Endothelial cell of umbilical vein (primary cell): ENCODE measurements at regions not wholly inside any gene's neighbourhood (a gene's known extent, or its start where the extent isn't known, plus 50 kb on each side); places are given as distances from the start of the nearest gene placed in this dataset.

Experiments
- BruUV-seq: library from RNA; stranded (reverse); fragments of 400-500 nt; replicated peaks from 2 replicates; lab custom pipeline; 2021; lab: Mats Ljungman, UMichigan
- CTCF ChIA-PET: fragments of 300-600, 350-600 bp; sonication (Branson Sonifier 250); formaldehyde crosslinking; loops from one replicate; lab custom pipeline; 2021; ENCODE audit warnings: antibody characterized with exemption, inconsistent platforms; lab: Charles Lee
- POLR2A ChIA-PET: fragments of 300-600, 350-600 bp; sonication (Branson Sonifier 250); formaldehyde crosslinking; loops from one replicate; lab custom pipeline; 2021; ENCODE audit warnings: antibody characterized with exemption, inconsistent platforms; lab: Charles Lee
- DNase-seq: peaks from one replicate; pipeline ENCODE4 v3.0.0-alpha.2; 2011; ENCODE audit warnings: low read depth, low spot score
- FAIRE-seq: peaks from 2 replicates; lab custom pipeline; 2011; peaks lifted over from hg19 to GRCh38; lab: Jason Lieb, UNC
- H2AFZ ChIP-seq: 2 replicates; pipeline ENCODE4 v1.6.0; 2012; ENCODE audit warnings: low read depth, low read length, control low read depth, inconsistent platforms
- H3K27ac ChIP-seq: 2 replicates; pipeline ENCODE4 v1.5.1; 2011; ENCODE audit warnings: low read depth, mild to moderate bottlenecking, control low read depth, low read length, moderate library complexity; ENCODE audit not compliant: insufficient read depth
- H3K27me3 ChIP-seq, 2 experiments: 2 replicates each; pipeline versions ENCODE4 v1.6.0 to v1.6.1; 2011; ENCODE audit warnings: low read length in 2 of 2, mixed read lengths in 1 of 2; ENCODE audit not compliant: control insufficient read depth in 2 of 2, insufficient read depth in 2 of 2
- H3K36me3 ChIP-seq, 2 experiments: 2 replicates in 1 of 2; 3 replicates in 1 of 2; pipeline ENCODE4 v1.5.1; 2011; ENCODE audit warnings: low read length in 2 of 2, mild to moderate bottlenecking in 1 of 2, moderate library complexity in 1 of 2; ENCODE audit not compliant: control insufficient read depth in 2 of 2, insufficient read depth in 2 of 2; ENCODE audit errors: extremely low read depth in 1 of 2
- H3K4me1 ChIP-seq: 3 replicates; pipeline ENCODE4 v1.5.1; 2011; ENCODE audit warnings: mild to moderate bottlenecking, low read length; ENCODE audit not compliant: control insufficient read depth, insufficient read depth; ENCODE audit errors: extremely low read depth
- H3K4me2 ChIP-seq: 2 replicates; pipeline ENCODE4 v1.6.1; 2011; ENCODE audit warnings: low read length, control low read depth, mixed read lengths; ENCODE audit not compliant: insufficient read depth
- H3K4me3 ChIP-seq, 3 experiments: fragments of 200-600 bp in 1 of 3; sonication (generic), shearing (Covaris generic) in 1 of 3; replicated peaks in 1 of 3; 2 replicates each; pipeline ENCODE4 v1.5.1; 2011 to 2016; ENCODE audit warnings: control low read depth in 3 of 3, low read length in 3 of 3, mild to moderate bottlenecking in 2 of 3, inconsistent platforms in 1 of 3, low read depth in 1 of 3, moderate library complexity in 1 of 3; ENCODE audit not compliant: insufficient read depth in 1 of 3
- H3K79me2 ChIP-seq: 2 replicates; pipeline ENCODE4 v1.6.0; 2012; ENCODE audit warnings: low read length, inconsistent platforms; ENCODE audit not compliant: control insufficient read depth, insufficient read depth
- H3K9ac ChIP-seq: replicated peaks from 2 replicates; pipeline ENCODE3; 2011; ENCODE audit warnings: low read length, control low read depth; ENCODE audit not compliant: insufficient read depth; ENCODE audit errors: extremely low read depth
- H3K9me1 ChIP-seq: replicated peaks from 3 replicates; pipeline ENCODE4 v1.6.0; 2011; ENCODE audit warnings: mild to moderate bottlenecking, low read length; ENCODE audit not compliant: control insufficient read depth, insufficient read depth; ENCODE audit errors: extremely low read depth
- H3K9me3 ChIP-seq: replicated peaks from 2 replicates; pipeline ENCODE4 v1.5.1; 2012; ENCODE audit warnings: low read length, inconsistent platforms; ENCODE audit not compliant: control insufficient read depth, insufficient read depth
- H4K20me1 ChIP-seq: replicated peaks from 2 replicates; pipeline ENCODE3; 2011; ENCODE audit warnings: mild to moderate bottlenecking, low read length; ENCODE audit not compliant: control insufficient read depth, insufficient read depth; ENCODE audit errors: extremely low read depth
- CTCF ChIP-seq, 2 donors: IDR thresholded peaks; 1 replicate in 1 of 2; 2 replicates in 1 of 2; pipeline ENCODE4 v1.5.1; 2011; ENCODE audit warnings: low read length in 2 of 2, mild to moderate bottlenecking in 2 of 2, moderate library complexity in 2 of 2, control low read depth in 1 of 2, inconsistent platforms in 1 of 2, low read depth in 1 of 2; ENCODE audit not compliant: insufficient read depth in 1 of 2; ENCODE audit errors: extremely low read depth in 1 of 2
- EZH2 ChIP-seq: IDR thresholded peaks from 2 replicates; pipeline ENCODE4 v1.6.1; 2012; ENCODE audit warnings: borderline replicate concordance, low read depth, mild to moderate bottlenecking, moderate library complexity, low read length, inconsistent platforms; ENCODE audit not compliant: severe bottlenecking
- FOS ChIP-seq: IDR thresholded peaks from 2 replicates; pipeline ENCODE4 v1.6.1; 2011; ENCODE audit warnings: mild to moderate bottlenecking, low read length, moderate library complexity, borderline replicate concordance; ENCODE audit not compliant: insufficient read depth
- GATA2 ChIP-seq: IDR thresholded peaks from 2 replicates; pipeline ENCODE4 v1.7.0; 2011; ENCODE audit warnings: low read depth, mild to moderate bottlenecking, moderate library complexity, mixed read lengths, low read length; ENCODE audit not compliant: insufficient read length, insufficient read depth
- JUN ChIP-seq: IDR thresholded peaks from 2 replicates; pipeline ENCODE4 v1.6.1; 2011; ENCODE audit warnings: borderline replicate concordance, low read depth; ENCODE audit not compliant: insufficient read length, insufficient read depth
- MAX ChIP-seq: IDR thresholded peaks from 2 replicates; pipeline ENCODE4 v1.6.1; 2011; ENCODE audit not compliant: insufficient read depth, insufficient read length
- MYC ChIP-seq: IDR thresholded peaks from one replicate; pipeline ENCODE4 v1.6.1; 2011; ENCODE audit warnings: mild to moderate bottlenecking, low read depth, low read length
- POLR2A ChIP-seq: IDR thresholded peaks from 2 replicates; pipeline ENCODE4 v1.6.1; 2012; ENCODE audit warnings: low read depth, mild to moderate bottlenecking, control low read depth, low read length
- POLR2AphosphoS5 ChIP-seq: IDR thresholded peaks from 2 replicates; pipeline ENCODE4 v1.6.1; 2012; ENCODE audit warnings: low read depth, mild to moderate bottlenecking, control low read depth, low read length, moderate library complexity; ENCODE audit not compliant: insufficient read depth
- dilution Hi-C: fragments of 300-500 bp; cut with MboI; formaldehyde crosslinking; loops from one replicate; pipeline ENCODE4 v1.15.0; 2019; ENCODE audit warnings: low sequenced_read_pairs; ENCODE audit not compliant: extremely low pct_ligation_motif_present
- intact Hi-C: fragments of 100-400 bp; cut with micrococcal nuclease; formaldehyde crosslinking; loops from one replicate; pipeline ENCODE4 v1.10.0; 2022

DNA sequence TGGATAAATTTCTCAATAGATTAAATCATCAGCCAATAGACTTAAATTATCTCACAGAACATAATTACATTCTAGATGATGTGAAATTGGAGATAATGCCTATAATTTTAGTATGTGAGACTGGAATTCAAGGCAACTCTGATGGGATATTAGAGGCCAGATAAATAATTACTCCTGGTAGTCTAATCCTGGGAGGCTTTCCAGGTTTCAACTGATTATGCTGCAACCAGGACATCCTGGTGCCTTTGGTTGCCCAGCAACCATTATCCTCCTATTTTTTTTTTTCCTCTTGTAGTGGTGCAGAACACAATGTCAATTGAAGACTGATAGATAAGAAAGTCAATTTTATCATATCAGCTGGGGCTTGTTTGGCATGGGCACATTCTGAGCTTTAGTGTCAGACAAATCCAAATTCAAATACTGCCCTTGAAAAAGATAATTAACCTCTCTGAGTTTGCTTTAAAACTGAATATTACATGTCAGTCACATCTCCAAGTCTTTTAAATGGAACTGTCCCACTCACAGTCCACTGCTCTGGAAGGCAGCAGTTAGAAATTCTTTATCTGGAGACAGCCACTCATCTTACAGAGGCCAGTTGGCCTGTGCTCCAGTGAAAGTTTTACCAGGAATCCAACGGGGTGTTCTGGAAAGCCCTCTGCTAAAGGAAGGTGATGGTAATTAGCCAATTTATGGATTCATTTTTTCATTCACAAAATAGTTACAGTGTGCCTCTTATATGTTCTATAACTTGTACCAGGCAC, 95.3 kb upstream of the GUCY1A1 start:
- intact Hi-C loops (loop anchor here (1.0 kb wide), 1 partner anchor 8 kb away; no protein-coding TSS in a partner anchor), dilution Hi-C loops (no loop called here)
- no TSS peak for BruUV-seq
- Histone ChIP-seq H3K4me3 (no peak overlapping the region), H3K36me3 (no peaks in the 10 kb centered on the region), H3K4me2 (no peak overlapping the region), H3K9ac (no peak overlapping the region), H3K9me1 (no peaks in the 10 kb centered on the region), H3K9me3 (no peaks in the 10 kb centered on the region), H3K4me1 (no peaks in the 10 kb centered on the region), H3K79me2 (no peaks in the 10 kb centered on the region), H3K27me3 (no peaks in the 10 kb centered on the region), H2AFZ (no peak overlapping the region), H3K27ac (no peak overlapping the region), H4K20me1 (no peaks in the 10 kb centered on the region)
- peak; percentile 54 for DNase-seq
- no peak for FAIRE-seq
- CTCF ChIA-PET: no interaction called here
- TF ChIP-seq EZH2: no peak
- no peak for TF ChIP-seq POLR2AphosphoS5
- TF ChIP-seq CTCF (IDR thresholded peaks at IDR 0.05; ENCODE audit: extremely low read depth in 1 of 2, insufficient read depth in 1 of 2, low read depth in 1 of 2, low read length in 2 of 2): no peak
- TF ChIP-seq FOS: no peak
- TF ChIP-seq GATA2: no peak
- TF ChIP-seq POLR2A: no peak
- TF ChIP-seq JUN: no peak
- no peak for TF ChIP-seq MYC
- TF ChIP-seq MAX: no peak
- POLR2A ChIA-PET: no interaction called here
